Kidney capillary endothelial cell (primary cell): ENCODE measurements at regions not wholly inside any gene's neighbourhood (a gene's known extent, or its start where the extent isn't known, plus 50 kb on each side); places are given as distances from the start of the nearest gene placed in this dataset.
"Not testable (repeated sequence)": the region's sequence is repeated elsewhere in the genome, so short reads cannot be mapped to it uniquely, and the experiment has no call there.

ENCODE experiments used
- DNase-seq: peaks from one replicate; pipeline ENCODE4 v3.0.0-alpha.2; 2018; ENCODE audit warnings: low spot score

DNA sequence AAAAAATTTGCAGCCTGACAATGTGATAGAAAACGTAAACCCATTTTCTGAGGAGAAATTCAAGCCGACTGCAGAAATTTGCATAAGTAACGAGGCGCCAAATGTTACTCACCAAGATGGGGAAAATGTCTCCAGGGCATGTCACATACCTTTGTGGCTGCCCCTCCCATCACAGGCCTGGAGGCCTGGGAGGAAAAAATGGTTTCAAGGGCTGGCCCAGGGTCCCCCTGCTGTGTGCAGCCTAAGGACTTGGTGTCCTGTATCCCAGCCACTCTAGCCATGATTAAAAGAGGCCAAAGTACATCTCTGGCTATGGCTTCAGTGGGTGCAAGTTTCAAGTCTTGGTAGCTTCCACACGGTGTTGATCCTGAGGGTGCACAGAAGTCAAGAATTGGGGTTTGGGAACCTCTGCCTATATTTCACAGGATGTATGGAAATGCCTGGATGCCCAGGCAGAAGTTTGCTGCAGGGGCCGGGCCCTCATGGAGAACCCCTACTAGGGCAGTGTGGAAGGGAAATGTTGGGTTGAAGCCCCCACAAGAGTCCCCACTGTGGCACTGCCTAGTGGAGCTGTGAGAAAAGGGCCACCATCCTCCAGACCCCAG is 1842.3 kb downstream of the PCDH9 start:
- DNase-seq: no peak

DNA sequence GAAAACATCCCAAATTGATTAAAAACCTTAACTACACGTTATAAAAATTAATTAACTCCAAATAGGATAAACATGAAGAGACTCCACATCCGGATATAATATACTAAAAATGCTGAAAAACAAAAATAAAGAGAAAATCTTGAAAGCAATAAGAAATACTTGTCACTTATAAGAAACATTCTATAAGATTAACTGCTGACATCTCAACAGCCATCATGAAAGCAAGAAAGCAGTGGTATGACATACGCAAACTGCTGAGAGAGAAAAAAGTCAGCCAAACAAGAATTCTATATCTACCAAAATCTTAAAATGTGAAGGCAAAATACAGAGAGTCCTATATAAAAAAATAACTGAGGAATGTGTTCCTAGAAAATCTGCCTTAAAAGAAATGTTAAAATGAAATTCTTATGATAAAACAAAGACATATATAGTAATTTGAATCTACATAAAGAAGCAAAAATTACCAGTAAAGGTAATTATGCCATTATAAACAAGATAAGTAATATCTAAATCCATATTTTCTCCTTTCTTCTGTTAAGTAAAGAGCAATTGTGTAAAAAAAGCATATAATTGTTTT is 1851.1 kb downstream of the PCDH9 start:
- DNase-seq: peak; percentile 0

DNA sequence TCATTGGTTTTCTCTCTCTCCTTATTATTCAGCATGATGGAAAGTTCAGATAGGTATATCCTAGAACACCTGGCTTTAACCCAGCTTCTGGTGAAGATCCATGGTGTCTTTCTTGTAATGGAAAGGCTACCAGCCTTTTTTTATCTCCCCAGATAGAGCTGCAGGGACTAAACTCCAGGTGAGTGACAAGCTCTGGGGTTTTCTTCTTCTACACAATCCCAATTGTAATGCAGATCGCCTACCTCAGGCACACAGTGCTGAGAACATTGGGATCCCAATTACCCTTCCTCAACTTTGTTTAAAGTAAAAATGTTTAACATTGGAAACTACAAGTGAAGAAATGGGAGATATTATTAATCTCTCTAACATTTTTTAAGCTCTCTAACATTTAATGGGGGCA is 1851.7 kb downstream of the PCDH9 start:
- DNase-seq: no peak

DNA sequence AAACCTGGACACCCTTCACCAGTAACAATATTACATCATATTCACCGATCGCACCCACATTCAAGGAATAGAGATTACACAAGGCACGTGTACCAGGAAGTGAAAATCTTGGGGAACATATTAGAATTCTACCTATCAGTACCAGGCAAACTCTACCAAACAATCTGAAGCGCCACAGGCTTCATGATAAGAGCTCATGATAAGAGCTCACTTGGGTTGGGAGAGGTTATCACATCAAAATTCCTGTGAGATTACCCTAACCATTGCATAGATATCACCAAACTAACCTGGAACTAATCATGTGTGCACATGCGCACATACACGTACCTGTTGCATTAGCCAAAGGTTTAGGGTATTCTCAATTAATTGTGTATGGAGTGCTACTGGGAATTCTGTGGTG is 1861.3 kb downstream of the PCDH9 start:
- no peak for DNase-seq

DNA sequence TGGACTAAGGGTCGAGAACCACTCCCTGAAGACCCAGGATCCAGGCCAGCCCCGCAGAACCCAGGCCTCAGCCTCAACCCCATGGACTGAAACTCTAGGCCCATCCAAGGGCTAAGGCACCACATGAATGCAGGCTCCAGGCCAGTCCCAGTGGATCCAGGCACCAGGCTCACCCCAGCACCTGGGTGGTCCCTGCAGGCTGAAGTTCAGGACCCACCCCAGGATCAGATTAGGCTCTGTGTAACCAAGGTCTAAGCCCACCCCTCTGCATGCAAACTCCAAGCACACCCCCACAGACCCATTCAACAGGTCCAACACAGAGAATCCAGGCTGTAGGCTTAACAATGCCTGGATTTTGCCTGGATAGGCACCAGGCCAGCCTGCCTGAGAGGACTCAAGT is 1876.2 kb downstream of the PCDH9 start:
- no peak for DNase-seq

DNA sequence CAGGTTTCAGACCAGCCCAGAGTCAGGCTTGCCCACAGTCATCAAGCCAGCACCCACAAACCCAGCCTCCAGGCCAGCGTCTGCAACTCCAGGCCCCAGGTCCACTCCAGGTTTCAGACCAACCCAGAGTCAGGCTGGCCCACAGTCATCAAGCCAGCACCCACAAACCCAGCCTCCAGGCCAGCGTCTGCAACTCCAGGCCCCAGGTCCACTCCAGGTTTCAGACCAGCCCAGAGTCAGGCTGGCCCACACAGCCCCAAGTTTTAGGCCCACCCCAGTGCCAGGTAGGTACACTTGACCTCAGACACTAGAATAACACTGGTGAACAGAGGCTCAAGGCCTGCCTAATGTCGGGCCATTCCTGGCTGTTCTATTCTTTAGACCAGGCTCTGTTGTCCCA is 1877.0 kb downstream of the PCDH9 start:
- DNase-seq: not testable (repeated sequence)

DNA sequence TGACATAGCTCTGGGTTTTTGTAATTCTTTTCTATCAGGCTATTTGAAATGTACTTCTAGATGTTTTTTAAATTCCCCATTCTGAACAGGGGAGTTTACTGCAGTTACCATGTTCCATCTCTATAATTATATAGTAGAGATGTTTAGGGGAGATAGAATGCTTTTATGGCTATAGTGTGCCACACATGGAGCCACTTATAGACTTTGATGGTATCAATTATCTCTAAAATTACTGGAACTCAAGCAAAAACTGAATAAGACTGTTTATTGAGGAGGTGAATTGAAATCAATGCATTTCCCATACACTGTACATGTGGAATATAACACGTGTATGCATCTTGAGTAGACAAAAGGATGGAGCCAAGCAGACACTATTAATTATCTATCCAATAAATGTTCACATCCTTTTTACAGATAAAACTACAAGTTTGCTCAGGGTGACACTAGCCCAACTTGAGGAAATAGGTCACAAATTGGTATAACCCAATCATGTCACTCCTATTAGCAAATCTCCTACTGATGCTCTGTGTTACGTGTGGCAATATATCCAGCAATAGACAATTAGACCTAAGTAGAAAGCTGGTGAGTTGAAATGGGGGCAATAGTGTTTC is 1882.6 kb downstream of the PCDH9 start:
- no peak for DNase-seq

DNA sequence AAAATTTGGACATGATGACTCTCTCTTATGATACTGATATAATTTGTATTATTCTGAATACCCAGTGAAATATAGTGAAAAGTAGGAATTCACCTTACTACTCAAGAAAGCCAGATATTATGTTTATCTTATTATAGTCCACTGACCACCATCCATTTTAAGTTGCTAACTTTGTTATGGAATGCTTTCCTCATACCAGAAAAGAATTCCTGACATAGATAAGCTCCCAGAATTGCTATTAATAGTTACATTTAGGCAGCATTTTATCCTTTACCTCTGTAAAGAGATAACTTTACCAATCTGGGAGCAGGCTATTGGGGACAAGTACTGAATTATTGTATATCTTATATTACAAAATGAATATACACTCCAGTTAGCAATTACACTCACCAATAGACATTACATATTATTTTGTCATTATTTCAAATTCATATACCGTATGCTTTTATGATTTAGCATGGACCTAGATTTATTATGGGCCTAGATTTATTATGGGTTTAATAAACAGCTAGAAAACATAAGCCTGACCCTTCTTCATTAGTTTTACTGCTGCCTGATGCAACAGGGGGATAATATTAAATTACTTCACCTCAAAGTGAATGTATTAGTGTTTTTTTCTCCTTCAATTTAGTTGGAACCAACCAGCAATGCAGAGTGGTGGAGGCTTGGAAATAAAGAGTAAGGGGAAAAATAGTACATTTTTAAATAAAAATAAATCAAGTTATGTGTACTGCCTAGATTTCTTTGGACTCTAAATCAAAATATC is 1886.1 kb downstream of the PCDH9 start:
- no peak for DNase-seq

DNA sequence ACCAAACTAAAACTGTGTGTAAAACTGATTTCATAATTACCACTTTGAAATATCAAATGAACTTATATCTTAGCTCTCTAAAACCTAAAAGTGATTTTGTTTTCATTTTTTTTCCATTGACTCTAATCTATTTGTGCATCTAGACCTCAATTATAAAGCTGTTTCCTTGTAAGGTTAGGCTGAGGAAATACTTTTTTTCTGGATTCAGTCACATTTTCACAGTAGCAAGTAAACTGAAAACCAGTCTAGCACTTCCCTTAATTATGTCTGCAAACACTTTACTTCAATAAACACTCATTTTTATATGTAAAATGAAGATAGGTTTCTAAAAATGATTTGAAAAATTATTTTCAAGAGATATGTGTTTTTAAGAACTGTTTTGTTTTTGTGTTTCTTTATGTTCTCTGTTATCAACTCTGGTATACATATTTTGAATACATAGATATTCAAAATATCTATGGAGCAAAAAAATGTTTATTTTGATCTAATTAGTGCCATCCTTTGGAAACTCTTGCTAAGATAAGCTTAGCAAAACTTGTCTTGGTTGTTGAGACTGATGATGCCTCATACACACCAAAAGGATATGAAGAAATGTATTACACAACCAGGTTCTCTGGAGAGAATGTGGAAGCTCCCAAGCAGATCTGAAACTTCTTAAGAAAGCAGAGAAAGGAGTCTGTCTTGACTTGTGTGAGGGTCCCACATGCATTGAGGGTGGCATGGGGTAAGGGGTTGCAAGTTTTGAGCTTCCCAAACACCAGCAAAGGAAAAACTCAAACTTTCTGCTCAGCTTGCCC is 1887.4 kb downstream of the PCDH9 start:
- DNase-seq: no peak

DNA sequence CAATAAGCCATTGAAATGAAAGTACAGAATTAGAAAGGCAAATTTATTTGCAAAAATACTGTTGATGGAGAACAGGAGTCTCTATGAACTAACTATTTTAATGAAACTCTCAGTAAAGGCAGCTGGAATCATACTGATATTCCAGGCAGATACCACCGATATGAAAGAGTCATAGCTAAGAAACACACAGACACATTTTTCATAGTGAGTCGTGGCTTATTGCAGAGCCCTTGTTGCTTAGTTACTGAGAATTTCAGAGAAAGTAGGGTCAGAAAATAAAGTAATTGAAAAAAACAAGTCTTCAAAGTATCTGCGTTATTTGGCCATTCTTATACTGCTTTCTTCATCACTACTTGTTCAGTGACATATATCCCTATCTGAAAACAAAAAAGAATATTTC is 1890.9 kb downstream of the PCDH9 start:
- no peak for DNase-seq

DNA sequence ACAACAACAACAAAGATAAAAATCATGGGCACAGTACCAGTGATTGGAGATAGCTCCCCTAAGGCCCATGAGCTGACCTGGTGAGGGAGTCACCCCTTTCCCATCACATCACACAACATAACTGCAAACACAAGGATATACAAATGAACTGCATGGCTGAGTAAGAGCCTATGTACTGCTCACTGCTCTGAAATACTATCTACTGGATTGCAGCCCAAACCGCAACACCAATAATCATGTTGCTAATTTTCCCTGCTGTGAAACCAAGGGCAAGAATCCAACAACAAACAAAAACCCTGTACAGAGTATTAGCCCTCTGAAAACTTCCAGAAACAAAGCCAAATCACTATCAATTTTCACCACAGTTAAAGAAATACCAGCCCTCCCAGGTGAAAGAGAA is 1893.2 kb downstream of the PCDH9 start:
- DNase-seq: no peak

DNA sequence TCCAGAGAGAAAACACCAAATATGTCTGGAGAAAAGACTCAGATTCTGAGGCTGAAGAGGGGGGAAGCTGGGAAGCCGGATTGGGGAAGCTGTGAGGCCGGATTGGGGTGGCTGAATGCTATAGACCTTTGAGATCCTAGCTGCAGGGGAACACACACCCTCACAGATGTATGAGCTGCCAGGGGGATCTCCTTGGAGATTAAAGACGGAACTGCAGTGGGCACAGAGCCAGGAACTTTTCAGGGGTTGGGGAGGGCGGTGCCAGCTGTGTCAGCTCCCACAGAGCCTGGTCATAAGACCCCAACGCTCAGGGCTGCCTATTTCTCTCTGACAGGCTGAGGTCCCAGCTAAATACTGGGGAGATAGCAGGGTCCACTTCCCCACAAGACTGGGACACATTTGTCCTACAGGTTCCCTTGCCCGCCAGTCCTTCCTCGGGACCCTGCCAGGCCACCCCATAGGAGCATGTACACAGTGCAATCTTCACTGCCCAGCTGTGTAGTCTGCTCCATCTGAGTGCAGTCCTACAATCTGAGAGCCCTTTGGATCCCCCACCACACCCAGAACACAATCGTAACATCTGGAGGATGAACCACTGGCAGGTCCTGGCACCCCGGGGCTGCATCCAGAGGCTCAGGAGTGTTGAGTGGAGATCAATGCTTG is 1893.9 kb downstream of the PCDH9 start:
- no peak for DNase-seq

DNA sequence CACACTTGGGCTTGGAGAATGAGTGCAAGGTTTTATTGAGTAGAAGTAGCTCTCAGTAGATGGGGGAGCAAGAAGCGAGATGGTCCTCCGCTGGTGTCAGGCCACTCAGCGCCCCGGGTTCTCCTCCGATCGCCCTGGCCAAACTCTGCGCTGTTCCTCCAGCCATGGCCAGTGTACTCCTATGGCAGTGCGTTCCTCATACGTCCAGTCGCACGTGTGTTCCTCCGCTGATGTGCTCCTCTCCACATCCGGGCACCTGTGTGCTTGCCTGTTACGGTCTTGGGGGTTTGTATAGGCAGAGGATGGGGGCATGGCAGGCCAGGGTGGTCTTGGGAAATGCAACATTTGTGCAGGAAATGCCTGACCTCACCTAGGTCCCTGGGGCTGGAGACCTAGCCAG is 1899.4 kb downstream of the PCDH9 start:
- DNase-seq: no peak

DNA sequence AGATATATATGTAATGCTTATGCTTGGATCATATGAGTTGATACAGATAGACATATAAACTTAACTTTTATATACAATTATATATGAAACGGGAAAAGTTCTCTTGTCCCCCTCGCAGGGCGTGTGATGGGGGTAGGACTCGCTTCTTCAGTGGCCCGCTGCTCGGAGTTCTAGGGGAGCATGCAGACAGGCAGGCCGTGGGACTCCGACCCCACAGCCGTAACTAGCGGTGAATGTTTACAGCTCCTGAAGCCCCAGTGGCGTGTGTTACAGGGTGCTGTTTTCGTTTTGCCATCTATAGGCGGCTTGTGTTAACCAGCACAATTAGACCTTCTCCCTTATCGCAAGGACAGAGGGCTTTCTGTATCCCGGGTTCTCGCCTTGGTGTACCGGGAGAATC is 1899.8 kb downstream of the PCDH9 start:
- no peak for DNase-seq

DNA sequence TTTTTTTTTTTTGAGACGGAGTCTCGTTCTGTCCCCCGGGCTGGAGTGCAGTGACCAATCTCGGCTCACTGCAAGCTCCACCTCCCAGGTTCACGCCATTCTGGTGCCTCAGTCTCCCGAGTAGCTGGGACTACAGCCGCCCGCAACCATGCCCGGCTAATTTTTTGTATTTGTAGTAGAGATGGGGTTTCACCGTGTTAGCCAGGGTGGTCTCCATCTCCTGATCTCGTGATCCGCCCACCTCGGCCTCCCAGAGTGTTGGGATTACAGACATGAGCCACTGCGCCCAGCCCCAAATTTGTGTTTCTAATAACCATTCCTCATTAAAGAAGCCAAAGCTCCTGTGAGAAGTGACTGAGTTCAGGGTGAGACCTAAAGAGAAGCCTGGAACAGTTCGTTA is 1906.9 kb downstream of the PCDH9 start:
- not testable (repeated sequence) for DNase-seq

DNA sequence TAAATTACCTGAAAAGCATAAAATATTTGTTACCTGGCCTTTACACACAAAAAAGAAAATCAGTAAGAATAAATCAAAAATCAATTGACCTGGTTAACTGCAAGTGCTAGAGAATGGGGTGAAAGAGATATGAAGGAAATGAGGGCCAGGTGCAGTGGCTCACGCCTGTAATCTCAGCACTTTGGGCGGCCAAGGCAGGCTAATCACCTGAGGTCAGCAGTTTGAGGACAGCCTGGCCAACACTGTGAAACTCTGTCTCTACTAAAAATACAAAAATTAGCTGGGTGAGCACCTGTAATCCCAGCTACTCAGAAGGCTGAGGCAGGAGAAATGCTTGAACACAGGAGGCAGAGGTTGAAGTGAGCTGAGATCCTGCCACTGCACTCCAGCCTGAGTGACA is 1908.7 kb downstream of the PCDH9 start:
- not testable (repeated sequence) for DNase-seq

DNA sequence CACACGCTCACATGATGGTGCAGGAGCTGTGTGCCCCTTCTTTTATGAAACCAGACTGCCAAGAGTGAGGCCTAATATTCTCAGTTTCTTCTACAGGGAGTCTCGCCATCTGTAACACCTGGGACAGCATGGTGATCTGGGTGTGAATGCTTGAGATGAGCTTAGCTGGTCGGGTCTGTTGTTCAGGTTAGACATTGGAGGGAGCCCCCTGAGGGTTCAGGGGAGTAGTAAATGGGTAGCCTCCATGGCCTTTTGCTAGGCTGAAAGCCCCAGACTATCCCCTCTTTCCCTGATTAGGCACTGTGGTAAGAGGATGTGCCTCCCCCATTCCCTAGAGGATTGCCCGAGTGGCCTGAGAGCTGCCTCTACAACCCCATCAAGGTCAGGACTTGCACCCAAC is 1916.1 kb downstream of the PCDH9 start:
- no peak for DNase-seq

DNA sequence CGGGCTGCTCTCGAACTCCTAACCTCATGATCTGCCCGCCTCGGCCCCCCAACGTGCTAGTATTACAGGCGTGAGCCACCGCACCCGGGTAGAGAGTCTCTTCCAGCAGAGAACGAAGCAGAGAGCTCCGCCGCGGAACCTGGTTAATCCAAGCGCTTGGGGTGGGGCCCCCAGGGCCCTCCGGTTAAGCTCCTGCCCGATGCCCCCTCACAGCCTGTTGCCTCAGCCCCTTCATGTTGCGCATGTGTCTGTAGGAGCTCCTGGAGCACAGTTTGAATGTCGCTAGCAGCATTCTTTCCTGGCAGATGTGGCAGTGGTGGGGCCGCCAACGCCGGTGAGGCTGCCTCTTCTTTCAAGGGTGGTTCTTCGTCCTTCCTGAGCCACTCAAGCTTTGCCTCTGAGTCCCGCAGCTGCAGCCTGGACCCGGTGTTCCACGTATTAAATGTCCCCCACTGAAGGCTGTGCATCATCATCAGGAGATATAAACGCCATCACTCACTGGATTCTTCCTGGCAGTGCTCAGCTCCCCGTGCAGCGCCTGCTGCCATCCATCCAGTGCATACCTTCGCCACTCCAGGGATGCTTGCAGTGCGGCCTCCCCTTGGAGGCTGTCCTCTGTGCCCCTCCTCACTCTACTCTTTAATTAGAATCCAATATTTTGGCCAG is 1919.3 kb downstream of the PCDH9 start:
- no peak for DNase-seq

DNA sequence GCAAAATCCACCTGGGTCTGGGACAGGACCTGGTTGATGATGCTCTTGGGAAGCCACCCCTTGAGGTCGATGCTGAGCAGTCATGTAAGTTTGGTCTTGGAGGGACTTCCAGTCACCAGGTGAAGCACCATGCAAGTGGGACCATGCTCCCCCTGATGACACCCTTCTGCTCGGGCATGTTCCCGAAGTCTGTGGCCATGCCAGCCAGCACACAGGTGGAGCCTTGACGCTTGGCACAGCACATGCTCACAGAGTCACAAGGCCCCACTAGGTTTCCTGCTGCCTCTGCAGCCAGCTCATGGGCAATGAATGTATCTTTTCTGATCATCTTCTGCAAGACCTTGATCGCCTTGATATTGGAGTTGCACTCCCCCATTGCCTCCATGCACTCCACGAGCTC is 1920.2 kb downstream of the PCDH9 start:
- no peak for DNase-seq

DNA sequence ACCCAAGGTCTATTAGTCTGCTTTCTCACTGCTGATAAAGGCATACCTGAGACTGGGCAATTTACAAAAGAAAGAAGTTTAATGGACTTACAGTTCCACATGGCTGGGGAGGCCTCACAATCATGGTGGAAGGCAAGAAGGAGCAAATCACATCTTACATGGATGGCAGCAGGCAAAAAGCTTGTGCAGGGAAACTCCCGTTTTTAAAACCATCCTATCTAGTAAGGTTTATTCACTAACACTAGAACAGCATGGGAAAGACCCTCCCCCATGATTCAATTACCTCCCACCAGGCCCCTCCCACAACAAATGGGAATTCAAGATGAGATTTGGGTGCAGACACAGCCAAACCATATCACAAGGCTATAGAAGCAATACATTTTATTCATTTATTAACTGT is 1921.4 kb downstream of the PCDH9 start:
- not testable (repeated sequence) for DNase-seq

DNA sequence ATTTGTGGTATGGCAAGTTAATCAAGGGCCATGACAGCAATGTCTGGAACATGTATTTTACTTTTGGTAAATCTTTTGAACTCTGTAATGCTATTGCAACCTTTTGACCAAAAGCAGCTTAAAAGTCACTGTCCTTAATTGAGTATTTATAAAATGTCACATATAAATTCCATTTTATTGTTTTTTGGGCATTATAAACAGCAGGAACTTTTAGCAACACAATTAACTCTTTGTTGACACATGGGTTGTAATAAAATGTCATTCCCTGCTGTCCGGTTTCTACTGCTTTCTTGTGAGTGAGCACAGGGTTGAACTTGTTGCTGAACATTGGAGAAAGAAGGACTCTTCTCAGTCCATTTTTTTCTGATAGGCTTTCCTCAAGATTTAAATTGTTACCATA is 1923.1 kb downstream of the PCDH9 start:
- DNase-seq: no peak
